GM21526 (cell line): ENCODE measurements at regions not wholly inside any gene's neighbourhood (a gene's known extent, or its start where the extent isn't known, plus 50 kb on each side); places are given as distances from the start of the nearest gene placed in this dataset.

ENCODE experiments used
- ATAC-seq: cut with Tn5 transposase; IDR thresholded peaks from one replicate; pipeline ENCODE4 v1.9.1; 2021; ENCODE audit warnings: moderate library complexity; ENCODE audit not compliant: unreplicated experiment, low FRiP score

GRCh38 chr11:127485541-127485940 is 485.0 kb upstream of the KIRREL3 start:
- ATAC-seq = no peak

DNA sequence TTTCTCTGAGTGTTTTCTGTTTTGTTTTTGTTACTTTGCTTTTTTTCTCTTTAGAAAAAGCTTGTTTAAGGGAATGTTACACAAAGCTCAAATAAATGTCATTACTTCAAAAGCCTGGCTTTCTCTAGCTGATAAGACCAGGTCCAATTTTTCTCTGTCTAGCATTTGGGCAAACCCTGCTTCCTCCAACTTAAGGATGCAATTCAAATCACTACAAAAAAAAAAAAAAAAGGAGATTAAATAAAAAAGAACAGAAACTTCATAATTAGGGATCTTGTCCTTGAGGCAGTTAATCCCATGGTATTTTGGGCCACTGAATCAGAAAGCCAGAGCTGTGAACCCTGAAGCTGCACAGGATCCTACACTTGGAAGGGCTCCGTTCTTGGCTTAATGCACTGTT is 480.8 kb upstream of the KIRREL3 start:
- no peak for ATAC-seq

DNA sequence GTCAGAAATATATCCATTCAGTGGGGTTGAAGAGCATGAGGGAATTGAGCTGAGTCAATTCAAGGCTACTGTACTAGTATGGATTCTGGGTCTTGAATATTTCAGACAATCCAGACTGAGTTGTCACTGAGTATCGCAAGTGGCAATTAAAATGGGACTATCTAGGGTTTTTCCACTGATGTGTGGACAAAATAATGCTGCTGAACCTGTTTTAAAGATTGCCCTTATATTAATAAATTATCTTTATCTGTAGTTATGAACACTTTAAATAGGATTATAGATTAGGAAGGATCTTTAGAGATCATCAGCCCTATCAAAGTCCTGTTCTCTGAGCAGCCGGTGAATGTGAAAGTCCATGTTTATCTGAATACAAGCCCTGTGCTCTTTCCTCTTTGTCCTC is 478.3 kb upstream of the KIRREL3 start:
- ATAC-seq = no peak

GRCh38 chr11:127474766-127475165 is 474.2 kb upstream of the KIRREL3 start:
- ATAC-seq = no peak

DNA sequence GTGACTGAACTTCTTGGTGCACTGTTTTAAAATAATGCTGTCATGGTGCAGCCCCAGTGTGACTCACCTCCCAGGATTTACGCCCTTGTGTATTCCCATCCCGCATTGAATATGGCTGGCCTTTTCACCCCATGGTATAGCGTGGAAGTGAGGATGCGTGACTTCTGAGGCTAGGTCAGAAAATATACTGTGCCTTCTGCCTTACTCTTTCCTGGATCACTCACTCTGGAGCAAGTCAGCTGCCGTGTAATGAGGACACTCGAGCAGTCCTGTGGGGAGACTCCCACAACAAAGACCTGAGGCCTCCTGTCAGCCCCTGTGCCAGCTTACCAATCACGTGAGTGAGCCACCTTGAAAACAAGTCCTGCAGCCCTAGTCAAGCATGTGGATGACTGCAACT is 471.9 kb upstream of the KIRREL3 start:
- no peak for ATAC-seq

DNA sequence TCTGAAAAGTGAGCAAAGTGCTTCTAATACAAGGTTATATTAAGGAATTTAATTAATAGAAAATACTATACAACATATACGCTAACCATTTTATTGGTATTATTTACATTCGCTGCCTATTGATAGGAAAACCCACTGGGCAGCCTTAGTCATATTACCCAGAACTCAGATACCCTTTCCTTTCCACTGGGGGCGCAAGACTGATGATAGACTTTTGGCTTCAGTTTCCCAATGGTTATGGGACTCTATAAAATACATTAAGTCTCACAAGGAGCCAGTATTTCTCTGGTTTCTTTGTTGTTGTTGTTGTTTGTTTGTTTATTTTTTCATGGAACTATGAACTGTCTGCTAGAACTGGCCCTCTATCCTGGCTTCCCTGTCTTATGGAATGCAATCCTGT is 471.1 kb upstream of the KIRREL3 start:
- no peak for ATAC-seq

- no peak for ATAC-seq
Measured at GRCh38 chr11:127470306-127470884, 469.8 kb upstream of the KIRREL3 start.

GRCh38 chr11:127464325-127464724 is 463.8 kb upstream of the KIRREL3 start:
- no peak for ATAC-seq

DNA sequence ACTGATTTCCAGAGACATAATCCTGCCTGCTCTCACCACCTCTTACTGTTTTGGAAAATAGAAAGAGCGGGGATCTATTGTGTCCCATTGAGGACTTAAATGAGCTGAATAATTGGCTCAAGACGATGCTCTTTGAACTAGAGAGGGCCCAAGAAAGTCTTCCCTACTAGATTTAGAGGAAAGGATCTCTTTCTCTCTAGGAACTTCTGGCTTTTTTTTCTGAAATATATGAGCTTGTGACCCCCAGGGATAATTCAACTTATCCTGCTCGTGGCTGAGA is 461.4 kb upstream of the KIRREL3 start:
- no peak for ATAC-seq

GRCh38 chr11:127461241-127462064 is 460.9 kb upstream of the KIRREL3 start:
- ATAC-seq = no peak

- ATAC-seq = no peak
Measured at GRCh38 chr11:127458561-127458960, 458.0 kb upstream of the KIRREL3 start.

GRCh38 chr11:127454856-127455255 is 454.3 kb upstream of the KIRREL3 start:
- no peak for ATAC-seq

DNA sequence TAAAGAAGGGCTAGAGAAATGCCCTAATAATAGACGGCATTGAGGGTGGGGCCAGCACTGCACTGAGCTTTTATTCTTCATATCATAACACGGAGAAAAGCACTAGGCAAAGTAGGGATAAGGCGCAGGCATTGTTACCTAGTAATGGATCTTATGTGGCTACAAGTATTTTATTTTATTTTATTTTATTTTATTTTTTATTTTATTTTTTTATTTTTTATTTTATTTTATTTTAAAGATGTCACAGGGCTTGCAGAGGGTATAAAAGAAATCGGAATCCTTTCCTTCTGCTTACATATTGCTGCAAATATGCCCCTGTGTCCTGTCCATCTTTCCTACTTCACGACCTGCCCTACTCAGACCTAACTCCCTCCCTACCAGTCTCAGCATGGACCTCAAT is 452.0 kb upstream of the KIRREL3 start:
- ATAC-seq = no peak

DNA sequence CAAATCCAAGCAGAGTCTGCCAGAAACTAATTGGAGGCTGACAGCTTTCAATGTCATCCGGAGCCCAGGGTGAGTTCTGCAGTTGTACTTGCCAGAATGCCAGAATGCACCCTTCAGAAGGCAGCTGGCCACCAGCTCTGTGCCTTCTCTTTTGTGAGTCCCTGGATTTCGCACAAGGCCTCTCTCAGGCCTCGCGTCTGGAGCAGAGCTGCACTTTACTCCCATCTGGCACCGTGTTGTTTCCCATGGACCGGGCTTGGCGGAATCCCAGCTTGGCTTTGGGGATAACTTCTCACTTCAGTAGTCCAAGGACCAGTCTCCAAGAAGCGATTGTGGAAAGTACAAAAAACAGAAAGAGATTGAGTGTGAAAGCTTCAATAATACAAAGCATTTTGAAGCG is 451.3 kb upstream of the KIRREL3 start:
- ATAC-seq = no peak

- ATAC-seq = no peak
Measured at GRCh38 chr11:127448101-127448500, 447.5 kb upstream of the KIRREL3 start.

DNA sequence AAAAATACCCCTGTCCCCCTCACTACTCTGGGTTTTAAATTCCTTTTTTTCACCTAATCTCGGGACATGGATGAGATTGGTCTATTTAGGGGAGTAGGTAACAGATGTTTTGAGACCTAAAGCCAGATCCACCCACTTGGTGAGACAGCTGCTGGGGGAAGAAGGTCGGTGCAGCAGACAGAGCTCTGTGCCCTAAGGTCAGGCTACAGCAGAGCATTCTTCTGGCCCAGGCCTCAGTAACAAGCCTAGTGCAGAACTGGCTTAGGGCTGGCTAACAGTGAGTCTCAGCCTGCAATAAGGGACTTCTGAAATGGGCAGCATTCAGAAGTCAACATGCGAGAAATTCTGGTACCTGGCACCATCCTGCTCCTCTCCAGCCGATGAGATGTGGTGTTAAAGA is 444.9 kb upstream of the KIRREL3 start:
- ATAC-seq = no peak

- no peak for ATAC-seq
Measured at GRCh38 chr11:127443297-127443696, 442.7 kb upstream of the KIRREL3 start.

- ATAC-seq = no peak
Measured at GRCh38 chr11:127440616-127441015, 440.0 kb upstream of the KIRREL3 start.

DNA sequence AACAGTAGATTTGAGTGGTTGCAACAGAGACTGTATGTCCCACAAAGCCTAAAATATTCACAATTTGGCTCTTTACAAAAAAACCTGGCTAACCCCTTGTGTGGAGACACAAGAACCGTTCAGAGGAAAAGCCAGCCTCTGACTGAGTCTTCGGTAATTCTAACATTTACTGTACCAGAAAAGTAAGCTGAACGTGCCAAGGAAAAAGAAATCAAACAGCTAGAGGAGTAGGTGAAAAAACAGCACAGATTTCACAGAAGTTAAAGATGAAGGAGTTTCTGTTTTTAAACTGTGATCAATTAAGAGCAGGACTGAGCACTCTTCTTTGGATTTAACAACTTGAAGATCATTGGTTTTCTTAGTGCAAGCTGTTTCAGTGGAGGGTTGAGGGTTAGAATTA is 424.7 kb upstream of the KIRREL3 start:
- ATAC-seq = no peak

GRCh38 chr11:127424661-127425060 is 424.1 kb upstream of the KIRREL3 start:
- ATAC-seq = no peak

GRCh38 chr11:127420139-127420538 is 419.6 kb upstream of the KIRREL3 start:
- no peak for ATAC-seq

- ATAC-seq = no peak
Measured at GRCh38 chr11:127412722-127413380, 412.3 kb upstream of the KIRREL3 start.
